GM12875 (cell line): ENCODE measurements at regions not wholly inside any gene's neighbourhood (a gene's known extent, or its start where the extent isn't known, plus 50 kb on each side); places are given as distances from the start of the nearest gene placed in this dataset.

Experiments used
- H3K4me3 ChIP-seq: one replicate; pipeline ENCODE4 v1.5.1; 2011; ENCODE audit warnings: low read depth, low read length, control low read depth
- TF ChIP-seq, protein P1 (sequence below): IDR thresholded peaks from 2 replicates; pipeline ENCODE4 v1.5.1; 2011; ENCODE audit warnings: low read depth, mild to moderate bottlenecking, control low read depth, inconsistent platforms, low read length, moderate library complexity, borderline replicate concordance; ENCODE audit not compliant: insufficient read depth

- TF ChIP-seq, protein P1, sequence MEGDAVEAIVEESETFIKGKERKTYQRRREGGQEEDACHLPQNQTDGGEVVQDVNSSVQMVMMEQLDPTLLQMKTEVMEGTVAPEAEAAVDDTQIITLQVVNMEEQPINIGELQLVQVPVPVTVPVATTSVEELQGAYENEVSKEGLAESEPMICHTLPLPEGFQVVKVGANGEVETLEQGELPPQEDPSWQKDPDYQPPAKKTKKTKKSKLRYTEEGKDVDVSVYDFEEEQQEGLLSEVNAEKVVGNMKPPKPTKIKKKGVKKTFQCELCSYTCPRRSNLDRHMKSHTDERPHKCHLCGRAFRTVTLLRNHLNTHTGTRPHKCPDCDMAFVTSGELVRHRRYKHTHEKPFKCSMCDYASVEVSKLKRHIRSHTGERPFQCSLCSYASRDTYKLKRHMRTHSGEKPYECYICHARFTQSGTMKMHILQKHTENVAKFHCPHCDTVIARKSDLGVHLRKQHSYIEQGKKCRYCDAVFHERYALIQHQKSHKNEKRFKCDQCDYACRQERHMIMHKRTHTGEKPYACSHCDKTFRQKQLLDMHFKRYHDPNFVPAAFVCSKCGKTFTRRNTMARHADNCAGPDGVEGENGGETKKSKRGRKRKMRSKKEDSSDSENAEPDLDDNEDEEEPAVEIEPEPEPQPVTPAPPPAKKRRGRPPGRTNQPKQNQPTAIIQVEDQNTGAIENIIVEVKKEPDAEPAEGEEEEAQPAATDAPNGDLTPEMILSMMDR, result no peak
- H3K4me3 ChIP-seq, result no peak overlapping the region
Measured at GRCh38 chr14:85239791-85240190, 290.2 kb upstream of the FLRT2 start.

DNA sequence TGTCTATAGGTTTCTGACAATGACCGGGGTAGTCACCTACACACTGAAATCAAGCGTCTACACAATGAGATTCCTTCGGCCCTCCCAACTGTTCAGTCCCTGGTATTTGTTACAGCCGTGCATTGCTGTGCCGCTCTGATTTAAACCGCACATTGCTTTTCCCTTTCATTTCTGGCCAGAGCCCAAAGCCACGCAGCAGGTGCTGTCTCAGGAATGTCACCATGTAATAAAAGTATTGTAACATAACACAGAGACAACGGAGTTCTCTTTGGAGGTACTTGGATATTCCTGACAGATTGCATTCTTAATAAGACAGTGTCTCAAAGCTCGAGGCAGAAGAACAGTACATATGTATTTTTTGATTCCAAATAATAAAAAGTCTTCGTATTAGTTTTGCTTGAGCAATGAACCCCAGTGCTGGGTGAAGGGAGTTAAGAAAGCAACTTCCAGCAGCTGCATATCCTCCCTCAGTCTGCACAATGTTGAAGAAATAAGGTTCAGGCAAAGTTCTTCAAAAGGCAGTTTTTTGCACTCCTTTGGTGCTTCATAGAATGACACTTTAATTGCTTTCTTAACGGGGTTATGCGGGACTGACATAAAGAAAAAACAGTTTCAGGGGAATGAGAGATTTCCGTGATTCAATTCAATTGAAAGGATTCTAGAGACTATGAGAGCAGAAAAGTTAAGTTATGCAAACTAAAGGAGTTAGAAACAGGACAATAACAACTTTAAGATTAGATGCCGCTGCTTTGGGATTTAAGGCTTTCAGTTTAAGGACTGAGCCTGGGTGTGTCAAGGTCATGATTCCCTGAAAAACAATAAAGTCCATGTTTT, 288.7 kb upstream of the FLRT2 start:
- H3K4me3 ChIP-seq, result no peak overlapping the region
- TF ChIP-seq, protein P1, result no peak

GRCh38 chr14:85242666-85243065, 287.3 kb upstream of the FLRT2 start:
- no peak overlapping the region for H3K4me3 ChIP-seq
- TF ChIP-seq, protein P1, result no peak

DNA sequence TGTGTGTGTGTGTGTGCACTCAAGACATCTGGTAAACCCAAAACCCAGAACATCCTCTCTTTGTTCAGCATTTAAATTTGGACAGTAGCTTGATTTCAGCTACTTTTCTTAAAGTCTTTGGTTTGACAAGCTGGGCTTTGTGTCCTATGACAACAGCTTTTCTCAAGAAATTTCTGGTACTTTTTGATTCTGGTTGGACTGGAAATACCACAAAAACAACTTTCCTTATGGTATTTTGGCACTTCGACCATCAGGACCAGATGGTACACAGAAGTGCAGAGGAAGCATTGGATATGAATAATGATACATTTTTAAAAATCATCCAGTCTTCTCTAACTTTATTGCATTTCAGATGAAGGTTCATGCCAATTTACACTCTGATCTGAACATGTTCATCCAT, 286.6 kb upstream of the FLRT2 start:
- TF ChIP-seq, protein P1, result no peak
- no peak overlapping the region for H3K4me3 ChIP-seq

DNA sequence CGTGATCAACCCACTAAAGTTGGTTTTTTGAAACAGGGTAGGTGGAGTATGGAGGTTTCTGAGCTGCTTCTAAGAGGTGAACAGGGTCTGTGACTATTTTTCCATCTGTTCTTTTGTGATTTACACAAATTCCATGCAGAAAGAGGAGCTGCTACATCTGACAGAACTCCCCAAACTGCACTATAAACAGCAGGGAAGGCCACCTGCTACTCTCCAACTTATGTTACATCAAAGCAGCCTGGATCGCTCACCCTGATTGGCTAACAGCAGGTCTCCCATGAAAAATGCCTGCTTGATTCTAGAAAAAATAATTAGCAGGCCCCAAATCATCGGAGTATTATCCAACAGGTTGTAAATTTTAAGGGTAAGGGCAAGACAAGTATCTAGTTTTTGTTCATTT, 282.9 kb upstream of the FLRT2 start:
- H3K4me3 ChIP-seq, result no peak overlapping the region
- TF ChIP-seq, protein P1, result no peak

DNA sequence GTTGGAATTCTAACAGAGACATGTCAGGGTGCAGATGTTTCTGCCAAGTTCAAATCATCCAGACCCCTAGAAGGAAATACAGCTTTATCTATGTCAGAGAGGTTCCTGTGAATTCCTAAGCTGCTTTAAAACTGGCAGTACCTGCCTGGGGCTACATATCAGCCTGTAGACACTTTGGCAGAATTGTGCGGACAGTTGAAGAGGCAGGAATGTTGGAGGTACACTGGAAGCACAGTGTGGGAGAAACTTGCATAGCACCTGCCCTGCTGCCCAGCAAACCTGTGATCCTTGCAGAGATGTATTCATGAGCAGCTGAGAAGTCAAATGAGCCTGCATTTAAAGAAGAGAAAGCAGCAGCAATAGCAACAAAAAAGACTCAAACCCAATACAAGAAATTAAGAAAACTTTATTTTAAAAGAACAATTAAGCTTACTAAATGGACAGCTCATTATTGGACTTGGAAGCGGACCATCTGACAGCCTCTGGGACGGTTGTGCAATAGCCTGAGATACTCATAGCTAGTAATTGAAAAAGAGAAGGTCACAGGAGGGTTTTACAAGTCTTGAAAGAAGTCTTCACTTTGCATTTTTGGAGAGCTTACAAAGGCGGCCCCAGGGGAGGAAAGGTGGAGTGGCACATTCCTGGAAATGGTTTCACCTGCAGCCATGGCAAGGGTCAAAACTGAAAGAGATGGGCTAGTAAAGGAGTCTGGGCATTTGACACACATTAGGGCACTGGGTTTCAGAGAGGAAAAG, 280.9 kb upstream of the FLRT2 start:
- H3K4me3 ChIP-seq, result no peak overlapping the region
- TF ChIP-seq, protein P1, result no peak
